ENCODE measurements at regions not wholly inside any gene's neighbourhood (a gene's known extent, or its start where the extent isn't known, plus 50 kb on each side); places are given as distances from the start of the nearest gene placed in this dataset.
A peak's percentile ranks its signal among the peaks of the same experiment; 100 is the strongest.
"Not testable (repeated sequence)": the region's sequence is repeated elsewhere in the genome, so short reads cannot be mapped to it uniquely, and the experiment has no call there.

GRCh38 chr9:26789959-26790358, 102.6 kb downstream of the CAAP1 start:
- no peak for DNase-seq (ENCODE audit: low read depth, low spot score)

- DNase-seq (ENCODE audit: low read depth, low spot score), result no peak
Measured at GRCh38 chr9:26786564-26786963, 106.0 kb downstream of the CAAP1 start.

GRCh38 chr9:26782899-26783298, 109.7 kb downstream of the CAAP1 start:
- DNase-seq (ENCODE audit: low read depth, low spot score), result no peak

- no peak for DNase-seq (ENCODE audit: low read depth, low spot score)
Measured at GRCh38 chr9:26781906-26782305, 110.7 kb downstream of the CAAP1 start.

- DNase-seq (ENCODE audit: low read depth, low spot score), result not testable (repeated sequence)
Measured at GRCh38 chr9:26780307-26780706, 112.3 kb downstream of the CAAP1 start.

- DNase-seq (ENCODE audit: low read depth, low spot score), result no peak
Measured at GRCh38 chr9:26779062-26779461, 113.5 kb downstream of the CAAP1 start.

GRCh38 chr9:26775391-26775790, 117.2 kb downstream of the CAAP1 start:
- no peak for DNase-seq (ENCODE audit: low read depth, low spot score)

- no peak for DNase-seq (ENCODE audit: low read depth, low spot score)
Measured at GRCh38 chr9:26773056-26773455, 119.5 kb downstream of the CAAP1 start.

- no peak for DNase-seq (ENCODE audit: low read depth, low spot score)
Measured at GRCh38 chr9:26770821-26771220, 121.8 kb downstream of the CAAP1 start.

- DNase-seq (ENCODE audit: low read depth, low spot score), result no peak
Measured at GRCh38 chr9:26768145-26768544, 124.5 kb downstream of the CAAP1 start.

GRCh38 chr9:26760675-26761074, 131.9 kb downstream of the CAAP1 start:
- DNase-seq (ENCODE audit: low read depth, low spot score), result no peak

GRCh38 chr9:26758655-26759054, 133.9 kb downstream of the CAAP1 start:
- no peak for DNase-seq (ENCODE audit: low read depth, low spot score)

- no peak for DNase-seq (ENCODE audit: low read depth, low spot score)
Measured at GRCh38 chr9:26756881-26757280, 135.7 kb downstream of the CAAP1 start.

GRCh38 chr9:26755476-26755875, 137.1 kb downstream of the CAAP1 start:
- DNase-seq (ENCODE audit: low read depth, low spot score), result no peak

- no peak for DNase-seq (ENCODE audit: low read depth, low spot score)
Measured at GRCh38 chr9:26754509-26755164, 138.0 kb downstream of the CAAP1 start.

- DNase-seq (ENCODE audit: low read depth, low spot score), result no peak
Measured at GRCh38 chr9:26753971-26754370, 138.6 kb downstream of the CAAP1 start.

GRCh38 chr9:26750162-26750561, 142.4 kb downstream of the CAAP1 start:
- no peak for DNase-seq (ENCODE audit: low read depth, low spot score)

- DNase-seq (ENCODE audit: low read depth, low spot score), result no peak
Measured at GRCh38 chr9:26748449-26749058, 144.0 kb downstream of the CAAP1 start.

GRCh38 chr9:26747611-26748010, 145.0 kb downstream of the CAAP1 start:
- DNase-seq (ENCODE audit: low read depth, low spot score), result no peak

- peak; percentile 92 for DNase-seq (ENCODE audit: low read depth, low spot score)
Measured at GRCh38 chr9:26746357-26747072, 146.1 kb downstream of the CAAP1 start.

GRCh38 chr9:26745111-26745510, 147.5 kb downstream of the CAAP1 start:
- no peak for DNase-seq (ENCODE audit: low read depth, low spot score)

GRCh38 chr9:26744191-26744965, 148.2 kb downstream of the CAAP1 start:
- no peak for DNase-seq (ENCODE audit: low read depth, low spot score)
